Parathyroid adenoma (tissue), 2 donors: ENCODE measurements at regions not wholly inside any gene's neighbourhood (a gene's known extent, or its start where the extent isn't known, plus 50 kb on each side); places are given as distances from the start of the nearest gene placed in this dataset.

Experiments
- H2AFZ ChIP-seq: fragments of 300-600 bp; sonication (generic); one replicate; pipeline ENCODE4 v1.7.0; 2017; ENCODE audit warnings: antibody characterized with exemption, mild to moderate bottlenecking
- H3K27ac ChIP-seq: fragments of 300-600 bp; sonication (generic); one replicate; pipeline ENCODE4 v1.7.0; 2017
- H3K27me3 ChIP-seq: fragments of 300-600 bp; sonication (generic); one replicate; pipeline ENCODE4 v1.7.0; 2017; ENCODE audit warnings: low read length; ENCODE audit not compliant: control insufficient read depth, insufficient read depth
- H3K36me3 ChIP-seq: fragments of 300-600 bp; sonication (generic); one replicate; pipeline ENCODE4 v1.7.0; 2017; ENCODE audit warnings: low read length; ENCODE audit not compliant: control insufficient read depth, insufficient read depth
- H3K4me1 ChIP-seq: fragments of 300-600 bp; sonication (generic); one replicate; pipeline ENCODE4 v1.7.0; 2017; ENCODE audit warnings: control low read depth
- H3K4me2 ChIP-seq: fragments of 300-600 bp; sonication (generic); one replicate; pipeline ENCODE4 v1.7.0; 2017; ENCODE audit warnings: low read length
- H3K4me3 ChIP-seq: fragments of 300-600 bp; sonication (generic); one replicate; pipeline ENCODE4 v1.7.0; 2017; ENCODE audit warnings: low read depth, low read length
- H3K79me2 ChIP-seq: fragments of 300-600 bp; sonication (generic); one replicate; pipeline ENCODE4 v1.7.0; 2017; ENCODE audit warnings: control low read depth
- H3K9ac ChIP-seq: fragments of 300-600 bp; sonication (generic); one replicate; pipeline ENCODE4 v1.7.0; 2017; ENCODE audit warnings: mild to moderate bottlenecking
- H3K9me3 ChIP-seq: fragments of 300-600 bp; sonication (generic); one replicate; pipeline ENCODE4 v1.7.0; 2017; ENCODE audit warnings: low read length; ENCODE audit not compliant: control insufficient read depth
- CTCF ChIP-seq: fragments of 300-600 bp; sonication (generic); IDR thresholded peaks from one replicate; pipeline ENCODE4 v1.7.0; 2017; ENCODE audit warnings: antibody characterized with exemption, mild to moderate bottlenecking
- donor health status: primary hyperparathyroidism.

- Histone ChIP-seq H3K27ac (no peak overlapping the region), H3K4me1 (no peaks in the 10 kb centered on the region), H3K9me3 (no peaks in the 10 kb centered on the region), H3K9ac (no peak overlapping the region), H3K27me3 (no peaks in the 10 kb centered on the region), H3K4me3 (no peak overlapping the region), H3K79me2 (no peaks in the 10 kb centered on the region), H2AFZ (no peak overlapping the region), H3K4me2 (no peak overlapping the region), H3K36me3 (no peaks in the 10 kb centered on the region)
- no peak for TF ChIP-seq CTCF
Measured at GRCh38 chr18:55920063-55920462, 332.1 kb upstream of the TCF4 start.

- TF ChIP-seq CTCF: no peak
- no peaks in the 10 kb centered on the region for H3K36me3 ChIP-seq
- no peaks in the 10 kb centered on the region for H3K9me3 ChIP-seq
- H3K4me2 ChIP-seq: no peak overlapping the region
- H3K27ac ChIP-seq: no peak overlapping the region
- no peaks in the 10 kb centered on the region for H3K27me3 ChIP-seq
- no peak overlapping the region for H2AFZ ChIP-seq
- no peak overlapping the region for H3K4me3 ChIP-seq
- H3K79me2 ChIP-seq: no peaks in the 10 kb centered on the region
- no peaks in the 10 kb centered on the region for H3K4me1 ChIP-seq
- H3K9ac ChIP-seq: no peak overlapping the region
Measured at GRCh38 chr18:55918444-55918843, 330.5 kb upstream of the TCF4 start.

GRCh38 chr18:55912919-55913318 lies 324.9 kb upstream of the TCF4 start:
- Histone ChIP-seq H2AFZ (no peak overlapping the region), H3K27me3 (no peaks in the 10 kb centered on the region), H3K79me2 (no peaks in the 10 kb centered on the region), H3K4me2 (no peak overlapping the region), H3K27ac (no peak overlapping the region), H3K9me3 (no peaks in the 10 kb centered on the region), H3K4me3 (no peak overlapping the region), H3K9ac (no peak overlapping the region), H3K36me3 (no peaks in the 10 kb centered on the region), H3K4me1 (no peaks in the 10 kb centered on the region)
- TF ChIP-seq CTCF: no peak

GRCh38 chr18:55912071-55912470 lies 324.1 kb upstream of the TCF4 start:
- Histone ChIP-seq H3K27ac (no peak overlapping the region), H3K4me1 (no peaks in the 10 kb centered on the region), H3K9ac (no peak overlapping the region), H3K27me3 (no peaks in the 10 kb centered on the region), H3K4me3 (no peak overlapping the region), H2AFZ (no peak overlapping the region), H3K4me2 (no peak overlapping the region), H3K9me3 (no peaks in the 10 kb centered on the region), H3K79me2 (no peaks in the 10 kb centered on the region), H3K36me3 (no peaks in the 10 kb centered on the region)
- TF ChIP-seq CTCF: no peak

GRCh38 chr18:55910296-55910695 lies 322.3 kb upstream of the TCF4 start:
- Histone ChIP-seq H3K4me3 (no peak overlapping the region), H3K9me3 (no peaks in the 10 kb centered on the region), H3K4me1 (no peaks in the 10 kb centered on the region), H3K79me2 (no peaks in the 10 kb centered on the region), H2AFZ (no peak overlapping the region), H3K27me3 (no peaks in the 10 kb centered on the region), H3K27ac (no peak overlapping the region), H3K9ac (no peak overlapping the region), H3K36me3 (no peaks in the 10 kb centered on the region), H3K4me2 (no peak overlapping the region)
- TF ChIP-seq CTCF: no peak
